ENCODE measurements at regions not wholly inside any gene's neighbourhood (a gene's known extent, or its start where the extent isn't known, plus 50 kb on each side); places are given as distances from the start of the nearest gene placed in this dataset.

GRCh38 chr2:64325852-64326577, 127.9 kb upstream of the LGALSL start (continued):
- TF ChIP-seq KDM5A (IDR thresholded peaks at IDR 0.05; ENCODE audit: low read length) = no peak
- TF ChIP-seq GABPA (IDR thresholded peaks at IDR 0.05; ENCODE audit: borderline replicate concordance, insufficient read depth, low read length) = no peak
- TF ChIP-seq SP4 (IDR thresholded peaks at IDR 0.05; ENCODE audit: low read length) = no peak
- TF ChIP-seq HDAC6 (IDR thresholded peaks at IDR 0.05; ENCODE audit: low read depth, low read length) = no peak

Measured in H1 (cell line).